T-helper 2 cell treated with Interferon-gamma antibody and Interleukin-4, amounts not matched to agents 100 ng/mL and 5 ng/mL, for 36 hours (primary cell): ENCODE measurements at regions not wholly inside any gene's neighbourhood (a gene's known extent, or its start where the extent isn't known, plus 50 kb on each side); places are given as distances from the start of the nearest gene placed in this dataset.

Experiments
- intact Hi-C: fragments of 100-400 bp; cut with micrococcal nuclease; formaldehyde crosslinking; loops from one replicate; pipeline ENCODE4 v1.15.1; 2023

DNA sequence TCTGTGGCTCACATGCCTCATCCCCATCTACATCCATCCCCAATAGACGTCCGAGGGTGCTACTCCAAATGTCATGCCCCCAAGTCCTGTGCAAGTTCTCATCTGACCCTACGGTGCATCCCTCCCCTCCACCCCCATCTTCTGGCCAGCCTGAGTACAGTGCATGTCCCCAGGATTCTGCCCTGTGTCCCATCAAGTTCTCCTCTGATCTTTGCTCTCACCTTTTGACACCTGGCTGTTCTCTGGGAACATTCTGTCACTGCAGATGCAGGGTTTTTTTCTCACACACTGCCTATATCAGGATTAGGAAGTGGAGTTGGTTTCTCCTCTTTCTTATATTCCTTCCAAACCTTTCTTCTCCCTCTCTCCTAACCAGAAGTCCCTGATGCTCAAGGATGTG, 377.2 kb downstream of the GADD45G start:
- intact Hi-C loops: no loop called here

DNA sequence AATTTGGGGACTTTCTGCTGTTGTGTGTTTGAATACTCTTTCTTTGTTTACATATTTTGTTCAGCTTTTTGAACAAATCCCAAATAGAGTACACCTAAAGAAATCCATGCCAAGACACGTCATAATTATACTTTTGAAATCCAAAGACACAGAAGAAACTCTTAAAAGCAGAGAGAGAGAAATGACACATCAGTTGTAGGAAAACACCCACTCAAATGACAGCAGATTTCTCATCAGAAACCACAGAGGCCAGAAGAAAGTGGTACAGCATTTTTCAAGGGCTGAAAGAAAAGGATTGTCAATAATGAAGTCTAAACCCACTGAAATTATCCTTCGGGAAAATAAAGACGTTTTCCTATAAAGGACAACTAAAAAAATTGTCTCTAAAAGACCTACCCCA, 378.6 kb downstream of the GADD45G start:
- intact Hi-C loops: no loop called here

DNA sequence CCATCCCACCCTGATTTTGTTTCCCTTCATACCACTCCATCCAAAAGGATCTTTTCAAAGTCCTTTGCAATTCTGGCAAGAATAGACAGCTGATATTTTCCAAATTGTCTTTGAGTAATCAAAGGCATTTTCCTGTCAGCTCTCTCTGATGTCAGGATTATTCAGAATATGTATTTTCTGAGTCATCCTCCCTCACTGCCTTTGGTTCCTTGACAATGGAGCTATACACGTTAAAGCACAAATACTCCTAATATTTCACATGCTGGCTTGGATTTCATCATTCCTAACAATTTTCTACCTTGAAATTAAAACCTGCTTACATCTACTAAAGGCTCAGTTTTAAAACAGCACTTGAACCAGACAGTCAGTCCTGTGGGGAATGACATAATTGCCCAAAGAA, 379.4 kb downstream of the GADD45G start:
- intact Hi-C loops: no loop called here

DNA sequence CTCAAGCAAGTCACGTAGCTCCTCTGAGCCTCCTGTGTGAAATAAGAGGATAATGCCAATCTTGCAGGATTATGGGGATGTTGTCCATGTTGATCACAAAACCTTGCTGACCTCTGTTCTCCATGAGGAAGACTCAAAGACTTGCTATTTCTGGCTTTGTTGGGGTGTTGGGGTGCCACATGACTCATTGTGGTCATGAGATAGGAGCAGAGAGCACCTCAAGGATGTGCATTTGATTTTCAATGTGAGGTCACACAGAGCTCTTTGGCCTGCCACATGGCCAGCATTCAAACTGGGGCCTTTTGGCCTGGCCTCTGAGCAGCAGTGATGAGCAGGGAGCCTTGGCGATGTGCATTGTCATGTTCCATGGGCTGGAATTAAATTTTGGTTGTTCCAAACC, 380.3 kb downstream of the GADD45G start:
- intact Hi-C loops: no loop called here

DNA sequence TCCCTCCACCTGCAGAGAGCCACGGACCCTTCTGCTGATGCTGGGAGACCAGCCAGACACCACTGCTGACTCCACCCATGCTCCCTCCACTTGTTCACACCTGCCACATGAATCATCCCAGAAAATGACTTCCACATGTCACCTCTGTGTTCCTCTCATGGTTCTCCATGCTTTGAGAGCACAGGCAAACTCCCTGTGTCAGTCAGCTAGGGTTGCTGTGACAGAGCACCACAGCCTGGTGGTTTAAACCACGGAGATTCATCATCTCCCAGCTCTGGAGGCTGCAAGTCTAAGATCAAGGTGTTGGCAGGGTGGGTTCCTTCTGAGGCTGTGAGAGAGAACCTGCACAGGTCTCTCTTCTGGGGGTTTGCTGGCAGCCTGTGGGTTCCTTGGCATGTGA, 381.4 kb downstream of the GADD45G start:
- intact Hi-C loops: no loop called here

DNA sequence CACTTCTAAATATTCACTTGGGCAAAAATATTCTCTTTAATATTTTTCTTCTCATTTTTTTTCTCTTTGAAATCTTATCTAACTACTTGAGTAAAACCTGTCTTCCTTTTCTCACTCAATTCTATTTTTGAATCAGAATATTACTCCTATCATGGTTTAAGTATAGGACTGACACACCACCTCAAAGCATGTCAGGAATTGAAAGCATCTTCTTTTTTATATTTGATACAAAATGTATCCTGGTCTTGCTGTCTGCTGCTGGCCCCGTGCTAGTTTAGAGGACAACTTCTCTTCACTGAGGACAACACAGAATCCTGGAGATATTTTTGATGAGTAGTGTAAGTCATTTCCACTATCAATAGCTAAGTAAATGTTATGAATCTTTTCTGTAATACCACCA, 383.6 kb downstream of the GADD45G start:
- intact Hi-C loops: no loop called here

DNA sequence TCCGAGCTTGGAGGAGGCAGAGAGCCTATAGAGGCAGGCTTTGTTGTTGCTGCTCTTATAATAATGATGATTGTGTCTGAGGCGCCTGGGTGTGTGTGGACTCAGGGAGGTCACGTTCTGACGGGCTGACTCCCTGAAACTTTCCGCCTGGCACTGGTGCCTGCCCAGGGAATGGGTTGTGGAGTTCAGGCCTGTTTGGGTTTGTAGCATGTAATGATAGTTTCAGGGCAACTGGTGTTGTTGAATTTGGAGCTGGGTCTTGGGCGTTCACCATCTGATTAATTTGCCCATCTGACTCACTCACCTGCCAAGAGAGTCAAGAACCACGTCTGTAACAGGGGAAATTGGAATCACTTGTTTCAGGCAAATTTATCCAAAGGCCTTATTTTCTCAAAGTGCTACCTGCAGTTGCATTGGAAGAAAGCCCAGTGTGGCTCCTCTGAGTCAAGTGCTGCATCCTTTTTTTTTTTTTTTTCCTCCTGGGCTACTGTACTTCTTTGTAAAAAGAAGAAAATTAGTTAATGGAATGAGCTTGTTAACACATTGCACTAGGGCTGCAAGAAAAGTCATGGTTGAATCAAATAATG, 386.5 kb downstream of the GADD45G start:
- intact Hi-C loops: no loop called here

DNA sequence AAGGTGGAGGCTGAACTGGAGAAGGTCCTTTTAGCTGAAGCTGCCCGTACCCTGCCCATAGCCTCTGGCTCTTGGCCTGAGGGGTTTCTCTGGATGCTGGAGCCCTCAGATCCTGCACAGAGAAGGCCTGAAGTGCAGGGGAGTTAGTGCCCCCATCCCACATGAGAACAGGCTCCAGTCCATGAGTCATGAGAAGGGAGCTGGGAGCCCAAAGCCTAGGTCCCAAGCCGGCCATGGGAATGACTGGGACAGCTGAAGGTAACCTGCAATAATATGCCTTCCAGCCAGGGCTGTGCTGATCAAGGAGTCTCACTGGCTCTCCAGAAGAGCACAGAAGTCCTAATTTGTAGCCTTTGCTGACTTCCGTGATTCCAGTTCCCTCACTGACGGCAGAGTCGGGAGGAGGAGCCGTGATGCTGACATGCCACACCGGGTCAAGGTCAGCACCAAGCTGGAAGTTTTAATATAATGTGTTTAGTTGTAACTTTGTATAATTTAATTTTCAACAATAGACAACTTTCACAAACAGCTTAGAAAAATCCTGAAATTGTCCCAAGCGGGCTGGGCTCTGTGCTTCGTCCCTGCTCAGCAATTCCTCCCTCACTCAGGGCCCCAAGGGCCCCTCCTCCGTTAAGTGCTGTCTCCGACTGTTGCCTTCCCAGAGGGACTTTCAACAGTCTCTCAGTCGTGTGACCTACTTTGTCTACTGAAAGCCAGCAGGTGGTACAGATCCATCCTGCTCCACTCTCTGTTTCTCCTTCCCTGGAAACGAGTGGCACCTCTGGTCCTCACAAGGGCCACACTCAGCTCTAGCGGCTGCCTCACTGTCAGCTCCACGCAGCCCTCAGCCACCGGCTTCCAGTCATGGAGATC, 387.8 kb downstream of the GADD45G start:
- intact Hi-C loops: no loop called here

DNA sequence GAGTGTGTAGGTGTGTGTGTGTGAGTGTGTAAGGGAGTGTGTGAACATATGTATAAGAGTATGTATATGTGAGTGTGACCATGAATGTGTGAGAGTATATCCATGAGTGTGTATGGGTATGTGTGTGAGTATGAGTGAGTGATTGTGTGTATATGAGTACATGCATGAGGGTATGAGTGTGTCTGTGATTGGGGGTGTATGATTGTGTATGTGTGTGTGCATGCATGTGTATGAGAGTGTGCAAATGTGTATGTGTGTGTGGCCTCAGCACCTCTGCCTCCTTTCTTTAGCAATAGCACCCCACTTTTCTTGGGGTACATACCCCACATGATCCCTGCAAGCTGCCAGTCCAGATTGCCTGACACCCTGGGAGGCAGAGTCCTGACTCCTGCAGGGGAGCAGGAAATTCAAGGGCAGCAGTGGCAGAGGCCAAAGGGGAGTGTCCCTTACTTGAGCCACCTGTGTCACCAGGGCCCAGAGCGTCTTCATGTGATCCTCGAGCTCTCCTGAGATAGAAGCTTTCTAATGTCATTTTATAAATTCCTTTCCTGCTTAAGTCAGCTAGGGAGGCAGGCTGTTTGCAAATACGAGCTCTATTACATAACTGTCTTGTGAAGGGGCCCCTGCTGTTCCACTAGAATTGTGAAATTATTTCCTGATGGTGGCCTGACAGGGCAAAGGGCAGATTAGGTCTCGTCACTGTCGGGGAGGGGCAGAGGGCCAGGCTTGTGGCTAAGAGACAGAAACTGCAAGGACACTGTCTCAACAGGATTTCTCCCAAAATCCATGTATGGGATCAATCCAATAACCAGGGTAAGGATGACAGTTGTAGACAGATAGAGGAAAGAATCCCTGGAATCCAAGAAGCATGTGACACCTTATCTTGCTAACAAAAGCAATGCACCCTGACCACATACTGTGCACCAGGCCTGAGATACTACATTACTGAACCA, 389.1 kb downstream of the GADD45G start:
- intact Hi-C loops: no loop called here

DNA sequence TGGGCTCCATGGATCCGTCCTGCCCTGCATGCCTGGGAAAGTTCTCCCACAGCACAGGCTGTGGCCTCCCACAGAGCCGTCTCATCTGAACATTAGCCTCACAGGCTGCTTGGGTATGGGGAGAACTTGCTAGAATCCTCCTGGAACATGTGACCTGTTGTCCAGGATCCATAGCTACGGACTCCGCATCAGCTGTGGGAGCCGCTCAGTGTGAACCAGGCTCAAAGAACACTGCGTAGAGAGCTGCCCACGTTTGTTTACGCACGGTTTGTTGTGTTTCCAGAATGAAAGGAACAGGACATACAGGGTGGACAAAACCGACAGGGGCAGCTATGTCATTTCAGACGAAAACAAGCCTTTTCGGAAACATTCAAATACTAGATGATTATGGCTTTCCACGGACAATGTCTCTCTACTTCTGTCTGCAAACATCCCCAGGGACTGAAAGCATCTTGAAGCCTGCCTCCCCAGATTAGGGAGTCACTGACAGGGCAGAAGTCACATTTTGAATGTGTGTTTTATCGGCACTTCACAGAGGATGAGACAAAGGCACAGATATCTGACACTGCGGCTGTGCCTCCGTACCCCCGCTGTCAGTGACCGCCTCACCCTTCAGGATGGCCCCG, 390.3 kb downstream of the GADD45G start:
- intact Hi-C loops: no loop called here

DNA sequence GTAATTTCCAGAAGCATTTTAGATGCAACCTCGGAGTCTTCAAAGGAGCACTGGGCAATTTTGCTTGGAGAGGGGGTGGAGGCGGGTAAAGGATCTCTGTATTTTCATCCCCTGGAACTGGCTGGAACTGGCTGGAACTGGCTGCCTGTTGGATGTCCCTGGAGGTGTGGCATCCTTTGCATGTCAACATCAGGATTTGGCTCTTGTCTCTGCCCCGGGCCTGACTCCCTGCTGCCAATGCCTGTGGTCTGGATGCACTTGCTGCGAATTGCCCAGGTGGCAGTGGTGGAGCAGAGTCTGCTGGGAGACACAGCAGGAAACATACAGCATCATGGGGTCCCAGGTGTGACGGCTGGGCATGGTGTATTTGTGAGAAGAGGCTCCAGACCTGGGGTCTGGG, 391.3 kb downstream of the GADD45G start:
- intact Hi-C loops: no loop called here

DNA sequence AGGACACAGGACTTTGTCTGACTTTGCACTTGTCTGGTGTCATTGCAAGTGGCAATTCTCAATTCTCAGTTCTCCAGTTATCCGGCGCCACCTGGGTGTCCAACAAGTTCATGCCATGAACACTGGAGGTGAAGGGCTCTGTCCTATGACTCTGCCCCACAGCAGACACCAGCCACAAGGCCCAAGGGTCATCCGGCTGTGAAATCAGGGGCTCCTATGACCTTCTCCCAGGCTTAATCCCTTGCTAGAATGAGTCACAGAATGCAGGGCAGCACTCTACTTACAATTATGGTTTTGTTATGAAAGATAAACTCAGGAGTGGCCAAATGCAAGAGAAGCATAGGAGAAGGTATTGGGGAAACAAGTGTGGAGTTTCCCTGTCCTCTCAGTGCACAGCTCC, 392.0 kb downstream of the GADD45G start:
- intact Hi-C loops: no loop called here

DNA sequence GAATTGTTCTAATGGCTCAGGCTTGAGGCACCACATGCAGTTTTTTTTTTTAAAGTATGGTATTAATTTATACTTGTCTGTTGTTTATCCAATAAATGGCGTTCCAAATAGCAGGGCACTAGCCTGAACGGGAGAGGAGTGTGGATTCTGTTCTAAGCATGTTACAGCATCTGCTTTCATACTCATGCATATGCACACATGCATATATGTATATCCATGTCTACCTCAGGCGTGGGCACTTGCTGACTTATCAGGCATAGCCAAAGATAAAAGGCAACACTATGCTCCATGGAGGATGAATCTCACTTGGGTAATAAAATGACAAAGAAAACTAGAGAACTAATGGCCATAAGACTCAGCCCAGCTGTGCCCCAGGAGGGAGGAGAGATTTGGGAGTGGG, 393.8 kb downstream of the GADD45G start:
- intact Hi-C loops: no loop called here

DNA sequence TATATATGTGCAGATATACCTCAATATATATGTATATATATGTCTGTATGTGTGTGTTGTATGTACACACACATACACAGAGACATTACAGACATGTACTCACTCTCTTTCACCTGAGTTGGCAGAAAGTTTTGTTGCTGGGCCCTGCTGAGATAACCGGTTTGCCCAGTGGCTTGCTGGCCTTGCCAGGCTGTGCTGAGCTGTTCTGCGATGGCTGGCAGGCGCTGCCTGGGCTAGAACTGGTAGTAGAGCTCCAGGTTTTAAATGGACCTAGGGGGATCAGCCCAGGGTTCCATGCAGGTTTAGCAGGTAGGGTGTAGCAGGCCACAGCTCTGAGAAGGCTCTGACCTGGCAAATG, 394.3 kb downstream of the GADD45G start:
- intact Hi-C loops: no loop called here

DNA sequence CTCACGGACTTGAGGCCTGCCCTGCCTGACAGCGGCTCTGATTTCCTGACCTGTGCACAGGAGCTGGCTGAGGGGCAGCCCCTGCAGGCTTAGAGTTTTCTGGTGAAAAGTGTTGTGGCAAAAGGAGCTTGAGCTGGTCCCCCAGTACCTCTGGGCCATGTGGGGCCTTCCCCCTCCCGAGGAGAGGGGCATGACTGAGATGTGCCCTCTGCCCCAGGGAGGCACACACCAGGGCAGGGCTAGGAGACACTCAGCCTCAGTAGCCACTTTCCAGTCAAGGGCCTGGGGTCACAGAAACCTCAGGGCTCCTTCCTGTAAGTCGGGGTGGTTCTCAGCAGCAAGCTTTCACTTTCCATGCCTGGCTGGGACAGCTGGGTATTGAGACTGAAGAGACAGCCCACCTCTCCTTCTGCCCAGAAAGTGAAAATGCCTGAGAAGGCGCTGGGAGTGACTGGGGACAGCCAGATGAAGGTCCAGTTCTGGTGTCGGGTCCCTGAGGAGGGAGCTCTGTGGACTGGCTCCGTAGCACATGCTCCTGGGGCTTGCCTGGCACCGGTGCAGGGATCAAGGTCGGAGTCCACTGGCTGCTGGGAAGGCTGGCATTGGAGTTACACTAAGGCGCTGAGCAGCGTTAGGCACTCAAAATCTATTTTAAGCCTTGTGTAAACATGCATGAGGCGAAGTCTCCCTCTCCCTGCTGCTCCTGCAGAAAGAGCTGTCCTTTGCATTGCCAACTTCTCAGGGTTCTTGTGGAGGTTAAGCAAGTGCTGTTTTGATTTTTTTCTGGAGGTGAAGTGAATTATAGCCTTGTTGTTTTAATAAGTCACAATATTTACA, 394.9 kb downstream of the GADD45G start:
- intact Hi-C loops: no loop called here

DNA sequence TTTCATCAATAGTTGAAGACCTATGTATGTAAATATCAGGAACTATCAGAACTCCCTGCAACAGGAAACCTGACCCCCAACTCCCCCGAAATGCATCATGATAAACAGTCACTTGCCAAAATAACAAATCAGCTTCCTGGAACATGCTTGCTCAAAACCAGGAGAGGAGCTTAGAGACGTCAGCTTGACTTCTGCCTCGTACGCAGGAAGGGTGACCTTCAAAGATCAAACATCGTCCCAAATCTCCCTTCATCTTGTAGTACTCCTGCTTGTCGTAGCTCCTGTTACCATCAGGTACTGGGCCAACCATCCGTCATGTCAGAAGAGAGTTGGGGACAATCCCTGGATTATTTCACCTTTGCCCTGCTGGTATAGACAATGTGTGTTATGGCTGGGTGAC, 396.1 kb downstream of the GADD45G start:
- intact Hi-C loops: no loop called here

DNA sequence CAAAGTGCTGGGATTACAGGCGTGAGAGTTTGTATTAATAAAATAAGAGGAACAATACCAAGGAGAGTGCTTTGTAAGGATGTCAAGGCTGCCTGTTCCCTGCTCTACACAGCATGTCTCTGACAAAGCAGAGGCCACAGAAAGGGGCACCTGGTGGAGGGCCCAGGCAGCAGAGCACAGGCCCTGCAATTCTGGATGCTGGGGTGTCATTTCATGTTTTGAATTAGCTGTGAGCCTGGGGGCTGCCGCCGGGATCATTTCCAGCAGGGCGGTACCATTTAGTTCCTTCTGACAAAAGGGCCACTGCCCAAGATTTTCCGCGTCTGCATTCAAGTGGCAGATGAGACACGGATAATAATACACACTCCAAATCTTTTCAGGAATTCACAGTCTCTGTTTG, 396.9 kb downstream of the GADD45G start:
- intact Hi-C loops: no loop called here

DNA sequence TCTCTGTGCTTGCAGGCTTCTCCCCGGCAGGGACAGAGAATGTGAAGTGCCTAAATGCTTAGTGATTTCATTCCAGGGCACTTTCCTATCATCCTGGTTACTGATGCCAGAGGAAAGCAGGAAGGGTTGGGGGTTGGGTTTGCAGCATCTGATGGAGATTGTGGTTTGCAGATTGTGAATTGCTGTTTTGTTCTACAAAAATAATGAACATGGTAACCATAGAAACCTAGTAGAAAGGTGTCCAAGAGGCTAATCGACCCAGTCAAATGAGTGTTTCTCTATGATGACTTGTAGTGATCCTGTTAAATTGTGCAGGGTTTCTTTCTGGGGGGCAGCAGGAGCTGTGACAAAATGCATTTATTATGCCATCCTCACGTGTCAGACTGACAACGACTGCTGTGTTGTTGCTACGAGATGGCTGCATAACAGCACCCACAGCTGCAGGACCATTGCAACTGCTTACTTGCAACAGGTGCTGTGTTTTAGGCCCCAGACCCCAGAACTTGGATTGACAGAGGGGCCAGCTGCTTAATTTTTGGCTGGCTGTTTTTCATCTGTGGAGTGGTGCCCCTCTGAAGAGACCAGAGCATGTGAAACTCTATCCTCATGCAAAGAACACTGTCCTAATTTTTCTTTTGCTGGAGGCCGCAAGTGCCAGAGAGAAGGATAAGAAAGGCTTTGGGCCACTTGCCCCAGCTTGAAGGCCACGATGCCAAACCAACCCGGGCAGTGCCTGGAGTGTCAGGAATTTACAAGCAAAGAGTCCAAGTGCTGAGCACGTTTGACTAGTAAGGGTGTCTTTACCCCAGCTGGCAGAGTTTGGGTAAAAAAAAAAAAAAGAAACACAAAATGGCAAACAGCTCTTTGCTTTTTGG, 397.8 kb downstream of the GADD45G start:
- intact Hi-C loops: no loop called here

DNA sequence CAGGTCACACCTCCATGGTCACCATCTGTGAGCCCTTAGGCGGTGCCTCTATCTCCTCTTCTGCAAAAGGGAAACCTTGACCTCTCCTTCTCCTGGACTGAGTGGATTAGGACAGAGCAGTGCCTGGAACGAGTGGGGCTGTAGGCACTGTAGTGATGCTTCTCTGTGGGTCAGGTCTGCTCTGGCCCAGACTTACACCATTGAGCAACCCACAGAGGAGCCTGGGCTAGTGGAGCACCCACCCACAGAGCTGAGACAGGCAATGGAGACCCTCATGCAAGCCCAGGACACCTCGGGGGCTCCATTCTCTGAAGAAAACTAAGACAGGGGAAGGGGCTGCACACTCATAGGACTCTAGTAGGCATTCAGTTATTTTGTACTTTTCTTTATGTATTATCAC, 400.6 kb downstream of the GADD45G start:
- intact Hi-C loops: no loop called here
